MM.1S (cell line): ENCODE measurements at regions not wholly inside any gene's neighbourhood (a gene's known extent, or its start where the extent isn't known, plus 50 kb on each side); places are given as distances from the start of the nearest gene placed in this dataset.

ENCODE experiments used
- DNase-seq: peaks from one replicate; pipeline ENCODE4 v3.0.0-alpha.2; 2015
- H2AFZ ChIP-seq: fragments of 300-600 bp; sonication (generic); 2 replicates; pipeline ENCODE4 v1.6.0; 2016; ENCODE audit warnings: antibody characterized with exemption, low read length
- H3F3A ChIP-seq: fragments of 300-600 bp; sonication (generic); 2 replicates; pipeline ENCODE4 v1.6.1; 2016; ENCODE audit warnings: mild to moderate bottlenecking, antibody characterized with exemption, low read length, moderate library complexity, mixed read lengths; ENCODE audit not compliant: insufficient read depth
- H3K27ac ChIP-seq: fragments of 300-600 bp; sonication (generic); 2 replicates; pipeline ENCODE4 v1.5.1; 2016; ENCODE audit warnings: mild to moderate bottlenecking, low read length
- H3K27me3 ChIP-seq: fragments of 300-600 bp; sonication (generic); replicated peaks from 2 replicates; pipeline ENCODE4 v1.6.0; 2016; ENCODE audit warnings: low read length; ENCODE audit not compliant: insufficient read depth
- H3K36me3 ChIP-seq: fragments of 300-600 bp; sonication (generic); replicated peaks from 2 replicates; pipeline ENCODE4 v1.6.1; 2016; ENCODE audit warnings: mild to moderate bottlenecking, low read length, mixed read lengths; ENCODE audit not compliant: insufficient read depth
- H3K4me1 ChIP-seq: fragments of 300-600 bp; sonication (generic); 2 replicates; pipeline ENCODE4 v1.6.1; 2016; ENCODE audit warnings: low read length, mixed read lengths
- H3K4me2 ChIP-seq: fragments of 300-600 bp; sonication (generic); 2 replicates; pipeline ENCODE4 v1.6.0; 2016; ENCODE audit warnings: low read depth, low read length
- H3K4me3 ChIP-seq: fragments of 300-600 bp; sonication (generic); 2 replicates; pipeline ENCODE4 v1.5.1; 2016; ENCODE audit warnings: low read length, mixed read lengths
- H3K79me2 ChIP-seq: fragments of 300-600 bp; sonication (generic); 2 replicates; pipeline ENCODE4 v1.6.1; 2016; ENCODE audit warnings: mixed run types, low read length, mixed read lengths
- H3K9ac ChIP-seq: fragments of 300-600 bp; sonication (generic); 2 replicates; pipeline ENCODE4 v1.6.1; 2016; ENCODE audit warnings: low read length, mixed read lengths
- H3K9me2 ChIP-seq: fragments of 300-600 bp; sonication (generic); replicated peaks from 2 replicates; pipeline ENCODE4 v1.6.1; 2016; ENCODE audit warnings: mild to moderate bottlenecking, low read length, mixed read lengths; ENCODE audit not compliant: insufficient read depth
- H3K9me3 ChIP-seq: fragments of 300-600 bp; sonication (generic); replicated peaks from 2 replicates; pipeline ENCODE4 v1.6.1; 2016; ENCODE audit warnings: mild to moderate bottlenecking, low read length, mixed read lengths; ENCODE audit not compliant: insufficient read depth
- H4K20me1 ChIP-seq: fragments of 300-600 bp; sonication (generic); 2 replicates; pipeline ENCODE4 v1.6.1; 2016; ENCODE audit warnings: mild to moderate bottlenecking, low read length, moderate library complexity, mixed read lengths; ENCODE audit not compliant: insufficient read depth
- CTCF ChIP-seq: fragments of 300-600 bp; sonication (generic); IDR thresholded peaks from 2 replicates; pipeline ENCODE4 v1.5.1; 2016; ENCODE audit warnings: antibody characterized with exemption, low read length, mixed read lengths
- EZH2 ChIP-seq: fragments of 300-600 bp; sonication (generic); optimal IDR thresholded peaks from 2 replicates; pipeline ENCODE3; 2017; ENCODE audit warnings: low read depth, mild to moderate bottlenecking, antibody characterized with exemption, low read length, mixed read lengths
- EZH2phosphoT487 ChIP-seq: fragments of 300-600 bp; sonication (generic); IDR thresholded peaks from 2 replicates; pipeline ENCODE4 v1.6.1; 2018; ENCODE audit warnings: antibody characterized with exemption, low read length

- Histone ChIP-seq H3K4me1 (no peaks in the 10 kb centered on the region), H3K4me2 (no peak overlapping the region), H3K27me3 (no peaks in the 10 kb centered on the region), H4K20me1 (no peaks in the 10 kb centered on the region), H3K27ac (no peak overlapping the region), H3F3A (no peaks in the 10 kb centered on the region), H2AFZ (no peak overlapping the region), H3K9me2 (no peaks in the 10 kb centered on the region), H3K4me3 (no peak overlapping the region), H3K9ac (no peak overlapping the region), H3K9me3 (no peaks in the 10 kb centered on the region), H3K79me2 (no peaks in the 10 kb centered on the region), H3K36me3 (no peaks in the 10 kb centered on the region)
- no peak for DNase-seq
- TF ChIP-seq EZH2phosphoT487 (no peak), CTCF (no peak), EZH2 (no peak)
Observed at GRCh38 chr3:34955680-34956079, 683.6 kb upstream of the ARPP21 start.

GRCh38 chr3:34956511-34956910, 682.8 kb upstream of the ARPP21 start:
- H3K36me3 ChIP-seq: no peaks in the 10 kb centered on the region
- H3K9me3 ChIP-seq: no peaks in the 10 kb centered on the region
- H3K27me3 ChIP-seq: no peaks in the 10 kb centered on the region
- no peaks in the 10 kb centered on the region for H3K9me2 ChIP-seq
- H3K4me3 ChIP-seq: no peak overlapping the region
- no peak overlapping the region for H2AFZ ChIP-seq
- H3F3A ChIP-seq: no peaks in the 10 kb centered on the region
- no peaks in the 10 kb centered on the region for H3K4me1 ChIP-seq
- H3K27ac ChIP-seq: no peak overlapping the region
- H3K4me2 ChIP-seq: no peak overlapping the region
- no peak for TF ChIP-seq CTCF
- no peak for TF ChIP-seq EZH2
- no peak for TF ChIP-seq EZH2phosphoT487
- DNase-seq: no peak
- no peak overlapping the region for H3K9ac ChIP-seq
- no peaks in the 10 kb centered on the region for H4K20me1 ChIP-seq
- H3K79me2 ChIP-seq: no peaks in the 10 kb centered on the region

GRCh38 chr3:34957677-34958076, 681.6 kb upstream of the ARPP21 start:
- Histone ChIP-seq H2AFZ (no peak overlapping the region), H3K27me3 (no peaks in the 10 kb centered on the region), H3K36me3 (no peaks in the 10 kb centered on the region), H3K4me2 (no peak overlapping the region), H3K4me3 (no peak overlapping the region), H3F3A (no peaks in the 10 kb centered on the region), H3K4me1 (no peaks in the 10 kb centered on the region), H3K27ac (no peak overlapping the region), H4K20me1 (no peaks in the 10 kb centered on the region), H3K9me2 (no peaks in the 10 kb centered on the region), H3K9me3 (no peaks in the 10 kb centered on the region), H3K9ac (no peak overlapping the region), H3K79me2 (no peaks in the 10 kb centered on the region)
- no peak for TF ChIP-seq EZH2
- no peak for TF ChIP-seq CTCF
- no peak for TF ChIP-seq EZH2phosphoT487
- no peak for DNase-seq

GRCh38 chr3:34969513-34969912, 669.8 kb upstream of the ARPP21 start:
- Histone ChIP-seq H2AFZ (no peak overlapping the region), H3F3A (no peaks in the 10 kb centered on the region), H3K9me2 (no peaks in the 10 kb centered on the region), H3K9ac (no peak overlapping the region), H3K4me3 (no peak overlapping the region), H3K4me1 (no peaks in the 10 kb centered on the region), H3K27ac (no peak overlapping the region), H3K79me2 (no peaks in the 10 kb centered on the region), H3K27me3 (no peaks in the 10 kb centered on the region), H4K20me1 (no peaks in the 10 kb centered on the region; the same call in 1 of the 2 replicates), H3K9me3 (no peaks in the 10 kb centered on the region), H3K36me3 (no peaks in the 10 kb centered on the region), H3K4me2 (no peak overlapping the region)
- TF ChIP-seq CTCF (no peak), EZH2phosphoT487 (no peak), EZH2 (no peak)
- no peak for DNase-seq
